Erythroblast (primary cell): ENCODE measurements at regions not wholly inside any gene's neighbourhood (a gene's known extent, or its start where the extent isn't known, plus 50 kb on each side); places are given as distances from the start of the nearest gene placed in this dataset.

Experiments
- GATA1 ChIP-seq: IDR thresholded peaks from 2 replicates; pipeline ENCODE4 v1.6.1; 2011; ENCODE audit warnings: low read depth, mild to moderate bottlenecking, control low read depth, low read length, moderate library complexity
- POLR2A ChIP-seq: IDR thresholded peaks from 2 replicates; pipeline ENCODE4 v1.6.1; 2011; ENCODE audit warnings: mild to moderate bottlenecking, low read length

- TF ChIP-seq POLR2A (no peak), GATA1 (no peak)
Measured at GRCh38 chr2:30031184-30031583, 109.8 kb upstream of the ALK start.
